Mesenchymal stem cell (in vitro differentiated cells and primary cell): ENCODE measurements at regions not wholly inside any gene's neighbourhood (a gene's known extent, or its start where the extent isn't known, plus 50 kb on each side); places are given as distances from the start of the nearest gene placed in this dataset.

Experiments used
- DNase-seq: peaks from one replicate; pipeline ENCODE4 v3.0.0-alpha.2; 2013
- H2AFZ ChIP-seq: one replicate; pipeline ENCODE4 v1.6.1; 2013; ENCODE audit warnings: low read depth, mild to moderate bottlenecking, control low read depth, inconsistent platforms, low read length, moderate library complexity
- H2AK5ac ChIP-seq: 2 replicates; pipeline ENCODE4 v1.6.1; 2013; ENCODE audit warnings: low read length, moderate library complexity, mild to moderate bottlenecking, inconsistent platforms; ENCODE audit not compliant: severe bottlenecking
- H2BK120ac ChIP-seq: one replicate; pipeline ENCODE4 v1.6.1; 2013; ENCODE audit warnings: low read depth, mild to moderate bottlenecking, inconsistent platforms, low read length, moderate library complexity
- H2BK12ac ChIP-seq, 2 experiments: one replicate each; pipeline ENCODE4 v1.6.1; 2013; ENCODE audit warnings: inconsistent platforms in 2 of 2, low read length in 2 of 2, mild to moderate bottlenecking in 2 of 2, moderate library complexity in 2 of 2, control low read depth in 1 of 2
- H2BK15ac ChIP-seq: one replicate; pipeline ENCODE4 v1.6.1; 2013; ENCODE audit warnings: mild to moderate bottlenecking, low read depth, inconsistent platforms; ENCODE audit not compliant: poor library complexity, severe bottlenecking
- H2BK5ac ChIP-seq: 2 replicates; pipeline ENCODE4 v1.6.1; 2013; ENCODE audit warnings: low read depth, mild to moderate bottlenecking, low read length, control low read depth, inconsistent platforms; ENCODE audit not compliant: poor library complexity, severe bottlenecking
- H3K14ac ChIP-seq, 2 experiments: one replicate each; pipeline ENCODE4 v1.6.1; 2013; ENCODE audit warnings: inconsistent platforms in 2 of 2, low read length in 2 of 2, control low read depth in 1 of 2, mild to moderate bottlenecking in 1 of 2, moderate library complexity in 1 of 2
- H3K18ac ChIP-seq, 2 experiments: one replicate each; pipeline ENCODE4 v1.6.1; 2013; ENCODE audit warnings: inconsistent platforms in 2 of 2, low read length in 2 of 2, control low read depth in 1 of 2, low read depth in 1 of 2, mild to moderate bottlenecking in 1 of 2
- H3K23ac ChIP-seq, 2 experiments: one replicate each; pipeline ENCODE4 v1.6.1; 2013; ENCODE audit warnings: inconsistent platforms in 2 of 2, low read length in 2 of 2, mild to moderate bottlenecking in 2 of 2, moderate library complexity in 2 of 2, control low read depth in 1 of 2
- H3K27ac ChIP-seq: 2 replicates; pipeline ENCODE4 v1.5.1; 2013; ENCODE audit warnings: mild to moderate bottlenecking, moderate library complexity, low read length, control low read depth, inconsistent platforms; ENCODE audit not compliant: poor library complexity, severe bottlenecking
- H3K27me3 ChIP-seq, 2 experiments: 2 replicates each; pipeline versions ENCODE4 v1.6.1 to v1.7.0; 2013; ENCODE audit warnings: low read length in 2 of 2, mild to moderate bottlenecking in 2 of 2, moderate library complexity in 2 of 2, control low read depth in 1 of 2, inconsistent platforms in 1 of 2; ENCODE audit not compliant: control insufficient read depth in 1 of 2, insufficient read depth in 1 of 2
- H3K36me3 ChIP-seq, 2 experiments: 2 replicates each; pipeline versions ENCODE4 v1.6.1 to v1.7.0; 2013; ENCODE audit warnings: low read length in 2 of 2, control low read depth in 1 of 2, inconsistent platforms in 1 of 2, low read depth in 1 of 2, mild to moderate bottlenecking in 1 of 2; ENCODE audit not compliant: insufficient read depth in 2 of 2, control insufficient read depth in 1 of 2
- H3K4ac ChIP-seq, 2 experiments: one replicate each; pipeline ENCODE4 v1.6.1; 2013; ENCODE audit warnings: inconsistent platforms in 2 of 2, low read length in 2 of 2, mild to moderate bottlenecking in 2 of 2, moderate library complexity in 2 of 2, control low read depth in 1 of 2, low read depth in 1 of 2
- H3K4me1 ChIP-seq: 2 replicates; pipeline ENCODE4 v1.6.1; 2013; ENCODE audit warnings: low read depth, low read length, control low read depth; ENCODE audit not compliant: control insufficient read depth, insufficient read depth
- H3K4me2 ChIP-seq: 2 replicates; pipeline ENCODE4 v1.6.1; 2013; ENCODE audit warnings: low read length, mild to moderate bottlenecking, inconsistent platforms; ENCODE audit not compliant: poor library complexity, severe bottlenecking
- H3K4me3 ChIP-seq, 2 experiments: 2 replicates each; pipeline versions ENCODE4 v1.5.1 to v1.7.0; 2013; ENCODE audit warnings: low read length in 2 of 2, mild to moderate bottlenecking in 2 of 2, control low read depth in 1 of 2, low read depth in 1 of 2; ENCODE audit not compliant: insufficient read depth in 1 of 2
- H3K79me1 ChIP-seq: replicated peaks from 2 replicates; pipeline ENCODE4 v1.6.1; 2013; ENCODE audit warnings: mild to moderate bottlenecking, control low read depth, low read length, inconsistent platforms; ENCODE audit not compliant: poor library complexity, severe bottlenecking
- H3K9ac ChIP-seq: 2 replicates; pipeline ENCODE4 v1.7.0; 2013; ENCODE audit warnings: mild to moderate bottlenecking, low read length, moderate library complexity
- H3K9me3 ChIP-seq: 2 replicates; pipeline ENCODE4 v1.7.0; 2013; ENCODE audit warnings: mild to moderate bottlenecking, low read length; ENCODE audit not compliant: control insufficient read depth
- H4K8ac ChIP-seq: one replicate; pipeline ENCODE4 v1.6.1; 2013; ENCODE audit warnings: inconsistent platforms, mild to moderate bottlenecking, low read length, moderate library complexity
- H4K91ac ChIP-seq: one replicate; pipeline ENCODE4 v1.6.1; 2013; ENCODE audit warnings: mild to moderate bottlenecking, low read length, inconsistent platforms
- WGBS: methylation state at CpG from one replicate; pipeline ENCODE4 v1.1.7; 2013; ENCODE audit warnings: mixed read lengths; 5-methylcytosine and 5-hydroxymethylcytosine counted together

DNA sequence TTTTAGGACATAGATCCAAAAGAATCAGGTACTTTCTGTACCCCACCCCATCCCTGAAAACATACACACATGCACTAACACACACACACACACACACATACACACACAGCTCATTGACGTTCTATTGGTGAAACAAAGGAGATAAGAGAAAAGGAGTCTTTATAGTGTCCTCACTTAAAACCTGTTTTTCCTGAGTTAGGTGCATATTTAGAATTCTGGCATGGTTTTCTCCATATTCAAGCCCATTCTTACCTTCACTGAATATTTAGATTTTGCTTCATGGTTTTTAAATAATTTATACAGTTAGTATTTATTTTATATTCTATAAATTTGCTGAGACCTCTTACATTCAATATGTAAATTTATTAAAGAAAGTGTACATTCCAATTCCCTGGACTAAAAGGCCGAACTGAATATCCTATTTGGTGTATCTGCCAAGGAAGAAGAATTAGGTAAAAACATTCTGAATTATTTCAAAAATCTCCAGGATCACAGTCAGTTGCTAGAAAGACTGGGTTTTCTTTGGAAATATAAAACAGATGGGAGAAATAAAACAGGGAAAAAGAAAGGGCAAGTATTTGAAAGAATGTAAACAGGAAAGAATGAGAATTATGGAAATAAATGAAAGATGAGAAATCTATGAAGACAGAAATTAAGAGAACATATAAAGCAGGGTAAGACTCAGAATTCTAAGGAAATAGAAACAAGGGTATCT is 556.2 kb downstream of the KCTD12 start:
- no peak overlapping the region for H3K9ac ChIP-seq
- no peak overlapping the region for H4K8ac ChIP-seq
- H3K36me3 ChIP-seq, result no peaks in the 10 kb centered on the region
- no peak overlapping the region for H3K4me2 ChIP-seq
- H3K4me3 ChIP-seq, result no peak overlapping the region
- H2AFZ ChIP-seq, result no peak overlapping the region
- 100% methylated on average over 1 of the region's 2 CpGs for WGBS
- H3K79me1 ChIP-seq, result no peaks in the 10 kb centered on the region
- H3K14ac ChIP-seq, result no peak overlapping the region
- no peaks in the 10 kb centered on the region for H3K4me1 ChIP-seq
- no peak overlapping the region for H2AK5ac ChIP-seq
- no peaks in the 10 kb centered on the region for H3K27me3 ChIP-seq
- no peaks in the 10 kb centered on the region for H3K9me3 ChIP-seq
- H2BK120ac ChIP-seq, result no peak overlapping the region
- H4K91ac ChIP-seq, result no peak overlapping the region
- no peak overlapping the region for H3K27ac ChIP-seq
- no peak overlapping the region for H2BK12ac ChIP-seq
- DNase-seq, result no peak
- H3K18ac ChIP-seq, result no peak overlapping the region
- H3K23ac ChIP-seq, result no peak overlapping the region
- H3K4ac ChIP-seq, result no peak overlapping the region
- no peak overlapping the region for H2BK15ac ChIP-seq
- H2BK5ac ChIP-seq, result no peak overlapping the region

- H3K9me3 ChIP-seq, result no peaks in the 10 kb centered on the region
- H3K14ac ChIP-seq, result no peak overlapping the region
- H3K79me1 ChIP-seq, result no peaks in the 10 kb centered on the region
Observed at GRCh38 chr13:76329004-76329403, 557.2 kb downstream of the KCTD12 start.

DNA sequence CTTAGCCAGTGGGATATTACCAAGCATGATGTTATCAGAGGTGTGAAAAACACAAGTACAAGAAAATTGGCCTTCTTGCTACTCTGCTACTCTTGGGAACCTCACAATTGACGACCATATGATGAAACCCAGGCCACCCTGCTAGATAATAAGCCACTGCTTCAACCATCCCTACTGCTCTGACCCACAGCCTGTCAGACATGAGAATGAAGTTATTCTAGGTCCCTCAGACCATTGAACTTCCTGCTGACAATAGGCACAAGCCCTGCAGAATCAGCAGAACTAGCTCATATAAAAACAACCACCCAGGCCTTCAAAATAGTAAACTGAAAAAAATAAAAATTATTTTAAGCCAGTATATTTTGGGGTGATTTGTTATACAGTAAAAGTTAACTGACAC is 559.9 kb downstream of the KCTD12 start:
- peak overlapping the region in 1 of 2 experiments; percentile 63 for H2BK12ac ChIP-seq
- H3K4me3 ChIP-seq, result no peak overlapping the region
- no peaks in the 10 kb centered on the region for H3K27me3 ChIP-seq
- DNase-seq, result no peak
- peaks cover 8% of the 10 kb centered on the region for H3K9me3 ChIP-seq
- H3K4me1 ChIP-seq, result no peaks in the 10 kb centered on the region
- no peak overlapping the region for H3K4ac ChIP-seq
- no peak overlapping the region for H3K27ac ChIP-seq
- H2AK5ac ChIP-seq, result peak overlapping the region; percentile 81
- H4K8ac ChIP-seq, result no peak overlapping the region
- no peak overlapping the region for H3K9ac ChIP-seq
- H3K4me2 ChIP-seq, result no peak overlapping the region
- H2BK5ac ChIP-seq, result no peak overlapping the region
- H2BK15ac ChIP-seq, result no peak overlapping the region
- peak overlapping the region; percentile 33 to 34 for H3K18ac ChIP-seq
- H2BK120ac ChIP-seq, result no peak overlapping the region
- H2AFZ ChIP-seq, result no peak overlapping the region
- no peaks in the 10 kb centered on the region for H3K79me1 ChIP-seq
- H4K91ac ChIP-seq, result no peak overlapping the region
- no peak overlapping the region for H3K14ac ChIP-seq
- 39% methylated on average over 1 of the region's 1 CpG for WGBS
- no peaks in the 10 kb centered on the region for H3K36me3 ChIP-seq
- H3K23ac ChIP-seq, result no peak overlapping the region

More at GRCh38 chr13:76329004-76329403, 557.2 kb downstream of the KCTD12 start:
- Histone ChIP-seq H3K36me3 (no peaks in the 10 kb centered on the region), H2BK5ac (no peak overlapping the region), H3K9ac (no peak overlapping the region), H3K4ac (no peak overlapping the region), H3K27ac (no peak overlapping the region), H2BK12ac (peak overlapping the region in 1 of 2 experiments; percentile 52), H2AK5ac (no peak overlapping the region), H2BK15ac (no peak overlapping the region), H2BK120ac (no peak overlapping the region), H4K91ac (no peak overlapping the region), H3K4me2 (no peak overlapping the region), H2AFZ (no peak overlapping the region), H3K4me3 (no peak overlapping the region), H3K23ac (no peak overlapping the region), H4K8ac (no peak overlapping the region), H3K27me3 (no peaks in the 10 kb centered on the region), H3K4me1 (no peaks in the 10 kb centered on the region), H3K18ac (peak overlapping the region in 1 of 2 experiments; percentile 24)
- DNase-seq, result no peak
- 95% methylated on average over 3 of the region's 3 CpGs for WGBS

- no peak overlapping the region for H3K9ac ChIP-seq
- H3K4me2 ChIP-seq, result no peak overlapping the region
- no peak overlapping the region for H3K14ac ChIP-seq
- H4K91ac ChIP-seq, result no peak overlapping the region
- no peak overlapping the region for H2BK5ac ChIP-seq
- H2AFZ ChIP-seq, result no peak overlapping the region
- H2AK5ac ChIP-seq, result no peak overlapping the region
- DNase-seq, result no peak
- H2BK12ac ChIP-seq, result no peak overlapping the region
- H3K9me3 ChIP-seq, result peaks cover 13% of the 10 kb centered on the region
- no peak overlapping the region for H2BK120ac ChIP-seq
- H3K27ac ChIP-seq, result no peak overlapping the region
- no peaks in the 10 kb centered on the region for H3K79me1 ChIP-seq
- H3K4me3 ChIP-seq, result no peak overlapping the region
- H3K36me3 ChIP-seq, result no peaks in the 10 kb centered on the region
- no peak overlapping the region for H3K4ac ChIP-seq
- no peaks in the 10 kb centered on the region for H3K4me1 ChIP-seq
- H3K23ac ChIP-seq, result no peak overlapping the region
- no peak overlapping the region for H3K18ac ChIP-seq
- no peak overlapping the region for H4K8ac ChIP-seq
- H3K27me3 ChIP-seq, result no peaks in the 10 kb centered on the region
- no peak overlapping the region for H2BK15ac ChIP-seq
Observed at GRCh38 chr13:76319921-76320320, 566.3 kb downstream of the KCTD12 start.
